A673 (cell line): ENCODE measurements at regions not wholly inside any gene's neighbourhood (a gene's known extent, or its start where the extent isn't known, plus 50 kb on each side); places are given as distances from the start of the nearest gene placed in this dataset.

Experiments used
- EZH2 ChIP-seq: fragments of 200-600 bp; sonication (generic); IDR thresholded peaks from 2 replicates; pipeline ENCODE4 v1.6.1; 2017; ENCODE audit warnings: borderline replicate concordance, low read depth, mild to moderate bottlenecking, mixed read lengths, antibody characterized with exemption, low read length; ENCODE audit not compliant: poor library complexity, severe bottlenecking
- TF ChIP-seq, protein P1 (sequence below): fragments of 300-800, 200-600 bp; sonication (generic); conservative IDR thresholded peaks from 2 replicates; pipeline ENCODE4 v1.5.1; 2017; ENCODE audit warnings: low read depth, mild to moderate bottlenecking, antibody characterized with exemption, low read length, moderate library complexity, mixed read lengths

DNA sequence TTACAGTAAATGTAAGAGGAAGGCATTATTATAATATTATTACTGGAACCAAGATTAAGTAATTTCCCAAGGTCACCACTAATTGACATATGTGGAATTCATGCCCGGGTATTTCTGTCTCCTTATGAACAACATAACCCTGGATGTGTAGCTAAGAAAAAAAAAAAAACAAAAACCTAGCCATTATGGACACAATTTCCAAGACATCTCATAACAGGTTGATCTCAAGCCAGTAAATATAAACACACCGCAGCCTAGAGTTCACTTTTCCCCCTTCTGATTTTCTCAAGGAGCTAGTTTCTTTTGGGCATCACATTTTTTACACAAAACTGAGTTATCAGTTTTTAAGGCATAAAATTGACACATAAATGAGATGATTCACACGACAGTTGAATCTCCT, 306.5 kb upstream of the RSPO3 start:
- TF ChIP-seq, protein P1, sequence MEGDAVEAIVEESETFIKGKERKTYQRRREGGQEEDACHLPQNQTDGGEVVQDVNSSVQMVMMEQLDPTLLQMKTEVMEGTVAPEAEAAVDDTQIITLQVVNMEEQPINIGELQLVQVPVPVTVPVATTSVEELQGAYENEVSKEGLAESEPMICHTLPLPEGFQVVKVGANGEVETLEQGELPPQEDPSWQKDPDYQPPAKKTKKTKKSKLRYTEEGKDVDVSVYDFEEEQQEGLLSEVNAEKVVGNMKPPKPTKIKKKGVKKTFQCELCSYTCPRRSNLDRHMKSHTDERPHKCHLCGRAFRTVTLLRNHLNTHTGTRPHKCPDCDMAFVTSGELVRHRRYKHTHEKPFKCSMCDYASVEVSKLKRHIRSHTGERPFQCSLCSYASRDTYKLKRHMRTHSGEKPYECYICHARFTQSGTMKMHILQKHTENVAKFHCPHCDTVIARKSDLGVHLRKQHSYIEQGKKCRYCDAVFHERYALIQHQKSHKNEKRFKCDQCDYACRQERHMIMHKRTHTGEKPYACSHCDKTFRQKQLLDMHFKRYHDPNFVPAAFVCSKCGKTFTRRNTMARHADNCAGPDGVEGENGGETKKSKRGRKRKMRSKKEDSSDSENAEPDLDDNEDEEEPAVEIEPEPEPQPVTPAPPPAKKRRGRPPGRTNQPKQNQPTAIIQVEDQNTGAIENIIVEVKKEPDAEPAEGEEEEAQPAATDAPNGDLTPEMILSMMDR, result no peak
- no peak for TF ChIP-seq EZH2
